Activated T-cell treated with anti-CD3 and anti-CD28 coated beads, Interleukin-2, amount 50 U/mL, for 24 hours (primary cell): ENCODE measurements at regions not wholly inside any gene's neighbourhood (a gene's known extent, or its start where the extent isn't known, plus 50 kb on each side); places are given as distances from the start of the nearest gene placed in this dataset.

Experiments
- DNase-seq: peaks from one replicate; pipeline ENCODE4 v3.0.0-alpha.2; 2020
- H3K27ac Mint-ChIP-seq: 2 replicates; pipeline ENCODE4 v1.8.0; 2020; ENCODE audit warnings: mild to moderate bottlenecking, mixed read lengths
- H3K27me3 Mint-ChIP-seq: 2 replicates; pipeline ENCODE4 v1.8.0; 2020; ENCODE audit warnings: mixed read lengths
- H3K36me3 Mint-ChIP-seq: 2 replicates; pipeline ENCODE4 v1.8.0; 2020; ENCODE audit warnings: low read depth, mixed read lengths
- H3K4me1 Mint-ChIP-seq: 2 replicates; pipeline ENCODE4 v1.8.0; 2020; ENCODE audit warnings: low read depth, mixed read lengths
- H3K4me3 Mint-ChIP-seq: 2 replicates; pipeline ENCODE4 v1.8.0; 2020; ENCODE audit warnings: mild to moderate bottlenecking, moderate library complexity, mixed read lengths
- H3K9me3 Mint-ChIP-seq: 2 replicates; pipeline ENCODE4 v1.8.0; 2020; ENCODE audit warnings: mixed read lengths

DNA sequence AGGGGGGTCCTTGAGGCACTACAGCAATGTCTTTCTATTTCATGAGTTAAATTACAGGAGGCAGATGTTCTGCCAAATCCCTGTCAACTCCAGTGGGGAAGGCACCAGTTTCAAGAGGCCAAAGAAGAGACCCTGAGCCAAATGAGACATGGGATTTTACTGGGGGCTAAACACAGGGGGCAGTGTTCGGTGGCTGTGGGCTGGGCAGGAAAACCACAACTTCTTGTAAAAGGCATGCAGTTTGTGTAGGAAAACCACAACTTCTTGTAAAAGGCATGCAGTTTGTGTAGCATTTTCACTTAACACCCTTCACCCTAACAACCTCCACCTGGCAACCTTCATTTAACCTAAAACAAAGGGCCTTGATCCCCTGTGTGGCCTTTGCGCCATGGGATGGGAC lies 61.0 kb downstream of the POLR2M start:
- Mint-ChIP-seq H3K27me3 (no peaks in the 10 kb centered on the region), H3K36me3 (no peaks in the 10 kb centered on the region), H3K4me3 (no peak overlapping the region), H3K9me3 (no peaks in the 10 kb centered on the region), H3K27ac (no peak overlapping the region), H3K4me1 (peaks cover 13% of the 10 kb centered on the region)
- DNase-seq = no peak

GRCh38 chr15:57769266-57769665 lies 62.8 kb downstream of the POLR2M start:
- Mint-ChIP-seq H3K27me3 (no peaks in the 10 kb centered on the region), H3K27ac (no peak overlapping the region), H3K4me3 (no peak overlapping the region), H3K36me3 (no peaks in the 10 kb centered on the region), H3K4me1 (peaks cover 15% of the 10 kb centered on the region), H3K9me3 (no peaks in the 10 kb centered on the region)
- DNase-seq = no peak

GRCh38 chr15:57770495-57770894 lies 64.0 kb downstream of the POLR2M start:
- Mint-ChIP-seq H3K4me1 (peaks cover 15% of the 10 kb centered on the region), H3K36me3 (no peaks in the 10 kb centered on the region), H3K9me3 (no peaks in the 10 kb centered on the region), H3K27ac (no peak overlapping the region), H3K4me3 (no peak overlapping the region), H3K27me3 (no peaks in the 10 kb centered on the region)
- DNase-seq = no peak

DNA sequence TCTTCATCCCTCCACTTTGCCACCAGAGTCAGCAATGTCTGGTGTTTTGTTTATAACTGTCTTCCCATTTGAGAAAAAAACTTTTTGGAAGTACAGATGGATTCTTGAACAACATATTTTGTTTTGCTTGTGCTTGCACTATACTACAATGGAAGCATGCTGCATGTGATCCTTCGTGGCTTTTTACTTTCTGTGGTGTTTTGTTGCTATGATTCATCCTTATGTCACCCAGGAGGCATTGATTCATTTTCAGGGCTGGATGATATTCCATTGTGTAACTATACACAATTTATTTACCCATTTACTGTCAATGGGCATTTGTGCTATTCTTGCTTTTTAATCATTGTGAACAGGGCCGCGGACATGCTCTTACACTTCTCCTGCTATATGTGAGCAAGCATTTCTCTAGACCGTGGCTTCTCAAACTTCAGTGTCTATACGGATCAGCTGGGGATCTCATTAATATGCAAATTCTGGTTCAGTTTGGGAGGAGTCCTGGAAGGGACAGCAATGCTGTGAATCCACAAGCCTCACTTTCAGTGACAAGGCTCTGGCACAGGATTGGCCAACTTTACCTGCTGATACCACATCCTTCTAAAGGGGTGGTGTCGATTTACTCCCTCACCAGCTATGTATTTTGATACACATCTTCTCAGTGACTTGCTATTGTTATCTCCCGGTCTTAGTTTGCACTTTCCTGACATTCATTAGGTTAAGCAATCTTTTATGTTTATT lies 65.9 kb downstream of the POLR2M start:
- Mint-ChIP-seq H3K4me3 (no peak overlapping the region), H3K27ac (no peak overlapping the region), H3K27me3 (no peaks in the 10 kb centered on the region), H3K9me3 (no peaks in the 10 kb centered on the region), H3K36me3 (no peaks in the 10 kb centered on the region), H3K4me1 (peaks cover 21% of the 10 kb centered on the region)
- no peak for DNase-seq

GRCh38 chr15:57773051-57773450 lies 66.5 kb downstream of the POLR2M start:
- no peak overlapping the region for H3K27ac Mint-ChIP-seq
- peaks cover 22% of the 10 kb centered on the region for H3K4me1 Mint-ChIP-seq
- H3K9me3 Mint-ChIP-seq = no peaks in the 10 kb centered on the region
- H3K4me3 Mint-ChIP-seq = no peak overlapping the region
- H3K27me3 Mint-ChIP-seq = no peaks in the 10 kb centered on the region
- no peaks in the 10 kb centered on the region for H3K36me3 Mint-ChIP-seq
- DNase-seq = no peak

- Mint-ChIP-seq H3K9me3 (no peaks in the 10 kb centered on the region), H3K27me3 (peaks cover 3% of the 10 kb centered on the region), H3K36me3 (no peaks in the 10 kb centered on the region), H3K27ac (no peak overlapping the region), H3K4me3 (no peak overlapping the region), H3K4me1 (peaks cover 28% of the 10 kb centered on the region)
- no peak for DNase-seq
These were observed 70.5 kb downstream of the POLR2M start for GRCh38 chr15:57777003-57777402.

GRCh38 chr15:57780471-57780870 lies 74.0 kb downstream of the POLR2M start:
- Mint-ChIP-seq H3K4me3 (no peak overlapping the region), H3K4me1 (peaks cover 22% of the 10 kb centered on the region), H3K36me3 (no peaks in the 10 kb centered on the region), H3K27ac (no peak overlapping the region), H3K27me3 (peaks cover 11% of the 10 kb centered on the region), H3K9me3 (no peaks in the 10 kb centered on the region)
- no peak for DNase-seq

- Mint-ChIP-seq H3K27me3 (peaks cover 21% of the 10 kb centered on the region), H3K36me3 (no peaks in the 10 kb centered on the region), H3K4me3 (no peak overlapping the region), H3K4me1 (peaks cover 13% of the 10 kb centered on the region), H3K9me3 (no peaks in the 10 kb centered on the region), H3K27ac (no peak overlapping the region)
- DNase-seq = no peak
These were observed 76.2 kb downstream of the POLR2M start for GRCh38 chr15:57782731-57783130.

GRCh38 chr15:57784081-57784511 lies 77.6 kb downstream of the POLR2M start:
- Mint-ChIP-seq H3K36me3 (no peaks in the 10 kb centered on the region), H3K4me3 (no peak overlapping the region), H3K27ac (no peak overlapping the region), H3K27me3 (peaks cover 30% of the 10 kb centered on the region), H3K4me1 (peaks cover 5% of the 10 kb centered on the region), H3K9me3 (no peaks in the 10 kb centered on the region)
- DNase-seq = no peak

DNA sequence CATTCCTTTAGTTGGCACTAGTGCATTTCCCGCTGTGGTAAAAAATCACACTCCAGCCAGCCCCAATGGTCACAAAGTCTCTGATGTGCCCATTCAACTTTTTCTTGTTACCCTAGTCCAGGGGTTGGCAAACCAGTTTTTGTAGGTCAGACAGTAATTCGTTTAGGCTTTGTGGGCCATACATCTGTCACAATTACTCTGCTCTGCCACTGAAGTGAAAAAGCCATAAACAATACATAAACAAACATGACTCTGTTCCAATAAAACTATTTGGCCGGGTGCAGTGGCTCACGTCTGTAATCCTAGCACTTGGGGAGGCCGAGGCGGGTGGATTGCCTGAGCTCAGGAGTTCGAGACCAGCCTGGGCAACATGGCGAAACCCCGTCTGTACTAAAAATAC lies 78.5 kb downstream of the POLR2M start:
- Mint-ChIP-seq H3K4me1 (peaks cover 5% of the 10 kb centered on the region), H3K4me3 (no peak overlapping the region), H3K27ac (no peak overlapping the region), H3K36me3 (no peaks in the 10 kb centered on the region), H3K9me3 (no peaks in the 10 kb centered on the region), H3K27me3 (peaks cover 34% of the 10 kb centered on the region)
- DNase-seq = no peak

DNA sequence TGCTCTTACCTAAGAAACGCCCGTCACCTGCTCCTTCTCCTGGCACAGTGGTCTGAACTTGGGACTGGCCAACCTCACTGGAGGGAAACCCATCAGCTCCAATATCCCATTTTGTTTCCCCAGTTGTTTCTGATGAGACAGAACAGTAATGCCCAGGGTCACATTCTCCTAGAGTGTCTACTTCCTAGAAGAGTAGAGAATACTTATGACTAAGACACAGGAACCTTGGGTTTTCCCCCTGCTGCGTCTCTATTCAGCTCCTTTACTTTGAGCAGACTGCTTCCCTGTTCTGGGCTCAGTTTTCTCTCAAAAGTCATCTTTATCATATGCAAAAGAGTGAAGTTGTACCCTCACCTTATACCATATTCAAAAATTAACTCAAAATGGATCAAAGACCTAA lies 79.4 kb downstream of the POLR2M start:
- Mint-ChIP-seq H3K27ac (no peak overlapping the region), H3K4me1 (peaks cover 3% of the 10 kb centered on the region), H3K9me3 (no peaks in the 10 kb centered on the region), H3K4me3 (no peak overlapping the region), H3K27me3 (peaks cover 34% of the 10 kb centered on the region), H3K36me3 (no peaks in the 10 kb centered on the region)
- DNase-seq = no peak

DNA sequence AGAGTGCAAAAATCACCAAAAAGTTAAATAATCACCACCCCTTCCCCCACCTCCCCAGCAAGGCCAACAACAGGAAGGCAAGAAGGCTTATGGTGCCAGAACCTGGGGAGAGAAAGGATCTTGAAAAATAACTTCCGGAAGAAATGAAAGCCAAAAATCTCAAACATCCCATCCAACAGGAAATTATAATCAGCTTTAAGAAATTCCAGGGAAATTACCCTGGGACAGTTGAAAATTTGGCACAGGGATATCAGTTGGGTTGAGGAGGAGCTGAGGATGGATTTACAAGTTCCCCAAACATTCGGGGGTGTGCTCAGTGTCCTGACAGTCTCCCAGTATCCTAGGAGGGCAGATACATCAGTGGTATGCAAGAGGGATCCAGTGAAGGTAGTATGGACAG lies 82.7 kb downstream of the POLR2M start:
- H3K4me1 Mint-ChIP-seq = peaks cover 3% of the 10 kb centered on the region
- H3K4me3 Mint-ChIP-seq = no peak overlapping the region
- no peak overlapping the region for H3K27ac Mint-ChIP-seq
- H3K27me3 Mint-ChIP-seq = peaks cover 36% of the 10 kb centered on the region
- no peak for DNase-seq
- no peaks in the 10 kb centered on the region for H3K9me3 Mint-ChIP-seq
- no peaks in the 10 kb centered on the region for H3K36me3 Mint-ChIP-seq

DNA sequence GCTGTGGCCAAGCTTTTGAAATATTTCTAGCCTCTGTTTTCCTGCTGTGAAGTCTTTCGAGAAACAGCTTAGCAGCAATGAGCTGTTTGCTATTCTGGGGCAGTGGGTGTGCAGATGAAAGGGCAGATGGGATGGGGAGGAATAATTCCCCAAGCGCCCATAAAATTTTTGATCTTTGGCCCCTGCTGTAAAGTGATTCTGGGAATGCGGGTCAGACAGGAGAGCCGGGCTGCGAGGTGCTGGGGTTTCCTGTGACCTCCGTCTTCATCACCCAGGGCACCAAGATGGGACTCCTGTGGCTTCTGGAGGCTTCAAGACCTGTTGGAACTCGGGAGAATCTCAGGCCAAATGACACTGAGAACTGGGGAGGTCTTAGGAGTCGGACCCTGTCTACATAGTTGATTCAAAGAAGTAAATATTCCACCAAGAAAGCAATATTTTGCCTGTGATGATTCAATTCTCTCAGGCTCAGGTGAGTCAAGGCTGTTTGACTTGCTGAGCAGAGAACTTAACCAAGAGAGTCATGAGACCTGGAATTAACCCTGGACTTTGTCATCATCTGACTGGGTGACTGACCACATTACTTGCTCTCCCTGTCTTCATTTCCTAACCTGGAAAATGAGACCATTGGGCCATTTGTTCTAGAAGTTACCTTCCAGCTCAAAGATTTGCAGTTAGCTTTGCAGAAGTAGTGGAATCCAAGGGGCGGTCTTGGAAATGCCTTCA lies 86.4 kb downstream of the POLR2M start:
- H3K27me3 Mint-ChIP-seq = peaks cover 19% of the 10 kb centered on the region
- no peaks in the 10 kb centered on the region for H3K4me1 Mint-ChIP-seq
- H3K4me3 Mint-ChIP-seq = no peak overlapping the region
- no peak overlapping the region for H3K27ac Mint-ChIP-seq
- H3K36me3 Mint-ChIP-seq = no peaks in the 10 kb centered on the region
- H3K9me3 Mint-ChIP-seq = no peaks in the 10 kb centered on the region
- no peak for DNase-seq

GRCh38 chr15:57795261-57795660 lies 88.7 kb downstream of the POLR2M start:
- H3K4me1 Mint-ChIP-seq = no peaks in the 10 kb centered on the region
- no peak overlapping the region for H3K27ac Mint-ChIP-seq
- H3K27me3 Mint-ChIP-seq = peaks cover 8% of the 10 kb centered on the region
- H3K9me3 Mint-ChIP-seq = no peaks in the 10 kb centered on the region
- DNase-seq = no peak
- no peak overlapping the region for H3K4me3 Mint-ChIP-seq
- no peaks in the 10 kb centered on the region for H3K36me3 Mint-ChIP-seq

- H3K27ac Mint-ChIP-seq = no peak overlapping the region
- H3K27me3 Mint-ChIP-seq = peaks cover 8% of the 10 kb centered on the region
- no peaks in the 10 kb centered on the region for H3K4me1 Mint-ChIP-seq
- no peak for DNase-seq
- H3K9me3 Mint-ChIP-seq = no peaks in the 10 kb centered on the region
- H3K36me3 Mint-ChIP-seq = no peaks in the 10 kb centered on the region
- no peak overlapping the region for H3K4me3 Mint-ChIP-seq
These were observed 89.6 kb downstream of the POLR2M start for GRCh38 chr15:57796146-57796545.
